ENCODE measurements at regions not wholly inside any gene's neighbourhood (a gene's known extent, or its start where the extent isn't known, plus 50 kb on each side); places are given as distances from the start of the nearest gene placed in this dataset.

DNA sequence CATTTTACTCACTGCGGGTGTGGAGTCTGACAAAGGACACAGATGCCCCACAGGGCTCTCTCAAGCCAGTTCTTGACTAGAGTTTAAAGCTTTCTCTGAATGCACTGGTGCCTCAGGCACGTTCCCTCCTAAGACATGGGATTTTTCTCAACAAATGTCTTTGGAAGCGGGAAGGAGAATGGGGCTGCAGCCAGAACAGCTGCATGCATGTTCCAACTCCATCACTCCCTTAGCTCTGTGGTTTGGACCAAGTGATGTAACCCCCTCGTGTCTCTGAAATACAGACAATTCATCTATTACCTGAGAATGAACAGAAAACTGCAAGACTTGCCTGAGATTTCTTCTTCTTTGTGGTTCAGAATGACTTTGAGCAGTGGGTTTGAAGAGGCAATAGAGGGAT, 141.7 kb upstream of the SERPINE2 start:
- TF ChIP-seq, protein P1, sequence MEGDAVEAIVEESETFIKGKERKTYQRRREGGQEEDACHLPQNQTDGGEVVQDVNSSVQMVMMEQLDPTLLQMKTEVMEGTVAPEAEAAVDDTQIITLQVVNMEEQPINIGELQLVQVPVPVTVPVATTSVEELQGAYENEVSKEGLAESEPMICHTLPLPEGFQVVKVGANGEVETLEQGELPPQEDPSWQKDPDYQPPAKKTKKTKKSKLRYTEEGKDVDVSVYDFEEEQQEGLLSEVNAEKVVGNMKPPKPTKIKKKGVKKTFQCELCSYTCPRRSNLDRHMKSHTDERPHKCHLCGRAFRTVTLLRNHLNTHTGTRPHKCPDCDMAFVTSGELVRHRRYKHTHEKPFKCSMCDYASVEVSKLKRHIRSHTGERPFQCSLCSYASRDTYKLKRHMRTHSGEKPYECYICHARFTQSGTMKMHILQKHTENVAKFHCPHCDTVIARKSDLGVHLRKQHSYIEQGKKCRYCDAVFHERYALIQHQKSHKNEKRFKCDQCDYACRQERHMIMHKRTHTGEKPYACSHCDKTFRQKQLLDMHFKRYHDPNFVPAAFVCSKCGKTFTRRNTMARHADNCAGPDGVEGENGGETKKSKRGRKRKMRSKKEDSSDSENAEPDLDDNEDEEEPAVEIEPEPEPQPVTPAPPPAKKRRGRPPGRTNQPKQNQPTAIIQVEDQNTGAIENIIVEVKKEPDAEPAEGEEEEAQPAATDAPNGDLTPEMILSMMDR (IDR thresholded peaks at IDR 0.05) = no peak
- TF ChIP-seq EZH2phosphoT487 (IDR thresholded peaks at IDR 0.05) = no peak
- TF ChIP-seq EZH2 (IDR thresholded peaks at IDR 0.05) = no peak
